ENCODE measurements at regions not wholly inside any gene's neighbourhood (a gene's known extent, or its start where the extent isn't known, plus 50 kb on each side); places are given as distances from the start of the nearest gene placed in this dataset.

GRCh38 chr1:164191191-164191590, 367.8 kb upstream of the PBX1 start:
- H3K4me1 ChIP-seq (replicated peaks in 1 of 2; ENCODE audit: control insufficient read depth in 2 of 2, insufficient read depth in 2 of 2, low read length in 2 of 2) = no peaks in the 10 kb centered on the region
- H3K9me3 ChIP-seq (replicated peaks; ENCODE audit: control insufficient read depth, insufficient read depth, low read depth, low read length) = peaks cover 3% of the 10 kb centered on the region; the same call in 1 of the 2 replicates
- H3K27me3 ChIP-seq (ENCODE audit: control insufficient read depth in 2 of 2, insufficient read depth in 2 of 2, low read length in 2 of 2) = no peaks in the 10 kb centered on the region
- ChIA-PET POLR2A (no interaction called here), CTCF (ENCODE audit: low intra/inter-chr PET ratio) (no interaction called here)
- no peaks in the 10 kb centered on the region for H3K79me2 ChIP-seq (ENCODE audit: control insufficient read depth, insufficient read depth, low read length)
- H3K4me3 ChIP-seq = no peak overlapping the region
- no peak for FAIRE-seq
- no peaks in the 10 kb centered on the region for H3K36me3 ChIP-seq (ENCODE audit: control insufficient read depth, insufficient read depth, low read length)
- TF ChIP-seq PHF20 (IDR thresholded peaks at IDR 0.05; ENCODE audit: partially characterized antibody) (no peak), MEF2D (tag; conservative IDR thresholded peaks at IDR 0.05; ENCODE audit: low read depth) (no peak), KLF16 (IDR thresholded peaks at IDR 0.05) (no peak), HDGF (IDR thresholded peaks at IDR 0.05) (no peak), TCF7 (IDR thresholded peaks at IDR 0.05; ENCODE audit: borderline replicate concordance) (no peak), CTCF (IDR thresholded peaks at IDR 0.05 in 2 of 3, conservative IDR thresholded peaks at IDR 0.05 in 1 of 3; ENCODE audit: insufficient read depth in 2 of 3, low read depth in 1 of 3, low read length in 3 of 3) (no peak), GTF2F1 (IDR thresholded peaks at IDR 0.05; ENCODE audit: low read depth, low read length) (no peak), SAFB (IDR thresholded peaks at IDR 0.05; ENCODE audit: borderline replicate concordance, low read depth, low read length) (no peak), ZFP30 (CRISPR knock-in tag; IDR thresholded peaks at IDR 0.05; ENCODE audit: borderline replicate concordance) (no peak), NFATC3 (IDR thresholded peaks at IDR 0.05) (no peak), JUNB (CRISPR knock-in tag; conservative IDR thresholded peaks at IDR 0.05) (no peak), CREBBP (IDR thresholded peaks at IDR 0.05; ENCODE audit: low read depth, low read length) (no peak), ZNF785 (CRISPR knock-in tag; IDR thresholded peaks at IDR 0.05) (no peak), RBM39 (optimal IDR thresholded peaks at IDR 0.05; ENCODE audit: low read depth, low read length) (no peak), ZZZ3 (IDR thresholded peaks at IDR 0.05) (no peak), SIN3A (IDR thresholded peaks at IDR 0.05; ENCODE audit: borderline replicate concordance in 2 of 2, control insufficient read depth in 1 of 2, low read depth in 2 of 2, low read length in 2 of 2) (no peak), ATF6 (CRISPR knock-in tag; IDR thresholded peaks at IDR 0.05) (no peak), ZBTB5 (IDR thresholded peaks at IDR 0.05) (no peak)
- BruUV-seq (replicated peaks) = no TSS peak
- H3K4me2 ChIP-seq (ENCODE audit: insufficient read depth, low read length) = no peak overlapping the region
- H3K9ac ChIP-seq (ENCODE audit: insufficient read depth in 1 of 2, low read depth in 2 of 2, low read length in 2 of 2) = no peak overlapping the region
- H4K20me1 ChIP-seq (replicated peaks; ENCODE audit: control insufficient read depth, insufficient read depth, low read length) = no peaks in the 10 kb centered on the region
- H3K9me1 ChIP-seq (ENCODE audit: control insufficient read depth, insufficient read depth, low read length) = no peaks in the 10 kb centered on the region
- DNase-seq (ENCODE audit: extremely low read depth in 1 of 4, low spot score in 3 of 4) = no peak
- in situ Hi-C loops (cut with MboI) = no loop called here
- ATAC-seq = no peak
- intact Hi-C loops (cut with micrococcal nuclease) = no loop called here
- no peak overlapping the region for H2AFZ ChIP-seq (ENCODE audit: low read depth, low read length)
- no peak overlapping the region for H3K27ac ChIP-seq (ENCODE audit: extremely low read depth, low read depth, low read length)

Measured in K562 (cell line).